DND-41 (cell line): ENCODE measurements at regions not wholly inside any gene's neighbourhood (a gene's known extent, or its start where the extent isn't known, plus 50 kb on each side); places are given as distances from the start of the nearest gene placed in this dataset.

Experiments used
- EZH2 ChIP-seq: IDR thresholded peaks from 3 replicates; pipeline ENCODE4 v1.6.1; 2012; ENCODE audit warnings: borderline replicate concordance, low read depth, mild to moderate bottlenecking, moderate library complexity, low read length, inconsistent platforms; ENCODE audit not compliant: severe bottlenecking
- TF ChIP-seq, protein P1 (sequence below): IDR thresholded peaks from 2 replicates; pipeline ENCODE4 v1.5.1; 2012; ENCODE audit warnings: borderline replicate concordance, low read length, moderate library complexity, mild to moderate bottlenecking; ENCODE audit not compliant: poor library complexity, severe bottlenecking; ENCODE audit errors: extremely low read depth

DNA sequence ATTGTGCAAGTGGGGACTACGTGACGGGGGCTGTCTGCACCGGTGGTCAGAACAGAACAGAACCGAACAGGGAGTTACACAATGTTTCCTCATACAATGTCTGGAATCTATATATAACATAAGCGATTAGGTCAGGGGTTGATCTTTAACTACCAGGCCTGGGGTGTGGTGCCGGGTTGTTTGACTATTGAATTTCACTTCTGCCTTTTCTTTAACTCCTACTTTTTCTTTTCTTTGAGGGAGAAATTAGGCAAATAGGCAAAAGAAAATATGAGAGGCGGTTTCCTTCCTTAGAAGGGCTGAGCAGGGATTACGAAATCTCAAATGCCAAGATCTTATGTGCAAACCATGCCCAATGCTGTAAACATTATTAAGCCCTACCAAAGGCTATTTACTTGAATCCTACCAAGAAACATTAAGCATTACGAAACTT lies 140.3 kb downstream of the SLC38A6 start:
- TF ChIP-seq, protein P1, sequence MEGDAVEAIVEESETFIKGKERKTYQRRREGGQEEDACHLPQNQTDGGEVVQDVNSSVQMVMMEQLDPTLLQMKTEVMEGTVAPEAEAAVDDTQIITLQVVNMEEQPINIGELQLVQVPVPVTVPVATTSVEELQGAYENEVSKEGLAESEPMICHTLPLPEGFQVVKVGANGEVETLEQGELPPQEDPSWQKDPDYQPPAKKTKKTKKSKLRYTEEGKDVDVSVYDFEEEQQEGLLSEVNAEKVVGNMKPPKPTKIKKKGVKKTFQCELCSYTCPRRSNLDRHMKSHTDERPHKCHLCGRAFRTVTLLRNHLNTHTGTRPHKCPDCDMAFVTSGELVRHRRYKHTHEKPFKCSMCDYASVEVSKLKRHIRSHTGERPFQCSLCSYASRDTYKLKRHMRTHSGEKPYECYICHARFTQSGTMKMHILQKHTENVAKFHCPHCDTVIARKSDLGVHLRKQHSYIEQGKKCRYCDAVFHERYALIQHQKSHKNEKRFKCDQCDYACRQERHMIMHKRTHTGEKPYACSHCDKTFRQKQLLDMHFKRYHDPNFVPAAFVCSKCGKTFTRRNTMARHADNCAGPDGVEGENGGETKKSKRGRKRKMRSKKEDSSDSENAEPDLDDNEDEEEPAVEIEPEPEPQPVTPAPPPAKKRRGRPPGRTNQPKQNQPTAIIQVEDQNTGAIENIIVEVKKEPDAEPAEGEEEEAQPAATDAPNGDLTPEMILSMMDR: no peak
- no peak for TF ChIP-seq EZH2
